ENCODE measurements at regions not wholly inside any gene's neighbourhood (a gene's known extent, or its start where the extent isn't known, plus 50 kb on each side); places are given as distances from the start of the nearest gene placed in this dataset.

- TF ChIP-seq CTCF (IDR thresholded peaks at IDR 0.05) (no peak), POLR2A (IDR thresholded peaks at IDR 0.05) (no peak), POLR2AphosphoS5 (IDR thresholded peaks at IDR 0.05; ENCODE audit: insufficient read depth in 1 of 2, low read depth in 1 of 2) (no peak)
Observed at GRCh38 chr12:67590149-67590790, 58.3 kb upstream of the DYRK2 start.
